Fibroblast of villous mesenchyme (primary cell): ENCODE measurements at regions not wholly inside any gene's neighbourhood (a gene's known extent, or its start where the extent isn't known, plus 50 kb on each side); places are given as distances from the start of the nearest gene placed in this dataset.

Experiments used
- DNase-seq: peaks from one replicate; pipeline ENCODE4 v3.0.0-alpha.2; 2010; ENCODE audit warnings: low read depth
- H3K4me3 ChIP-seq: 2 replicates; pipeline ENCODE4 v1.5.1; 2011; ENCODE audit warnings: low read depth, mild to moderate bottlenecking, low read length
- CTCF ChIP-seq: IDR thresholded peaks from 2 replicates; pipeline ENCODE4 v1.5.1; 2012; ENCODE audit warnings: low read depth, mild to moderate bottlenecking, low read length; ENCODE audit not compliant: insufficient read depth

- peak; percentile 58 for TF ChIP-seq CTCF
- no peak overlapping the region for H3K4me3 ChIP-seq
- peak; percentile 71 for DNase-seq
These were observed 65.4 kb upstream of the HNRNPA3 start for GRCh38 chr2:177147093-177147694.

- DNase-seq: no peak
- H3K4me3 ChIP-seq: no peak overlapping the region
- no peak for TF ChIP-seq CTCF
These were observed 64.7 kb upstream of the HNRNPA3 start for GRCh38 chr2:177147834-177148445.

GRCh38 chr2:177148477-177149154, 64.0 kb upstream of the HNRNPA3 start:
- peak; percentile 66 for DNase-seq
- peak; percentile 90 for TF ChIP-seq CTCF
- peak overlapping the region; percentile 50 for H3K4me3 ChIP-seq

- H3K4me3 ChIP-seq: no peak overlapping the region
- DNase-seq: no peak
- TF ChIP-seq CTCF: no peak
These were observed 63.5 kb upstream of the HNRNPA3 start for GRCh38 chr2:177149155-177149503.

- DNase-seq: no peak
- H3K4me3 ChIP-seq: no peak overlapping the region
- TF ChIP-seq CTCF: no peak
These were observed 58.8 kb upstream of the HNRNPA3 start for GRCh38 chr2:177153805-177154204.

- TF ChIP-seq CTCF: no peak
- no peak overlapping the region for H3K4me3 ChIP-seq
- no peak for DNase-seq
These were observed 57.8 kb upstream of the HNRNPA3 start for GRCh38 chr2:177154809-177155208.
